Activated CD8-positive, alpha-beta memory T cell treated with anti-CD3 and anti-CD28 coated beads, Interleukin-2, amount 10 ng/mL, durations not matched to agents 7 days and 5 days (primary cell): ENCODE measurements at regions not wholly inside any gene's neighbourhood (a gene's known extent, or its start where the extent isn't known, plus 50 kb on each side); places are given as distances from the start of the nearest gene placed in this dataset.
"Not testable (repeated sequence)": the region's sequence is repeated elsewhere in the genome, so short reads cannot be mapped to it uniquely, and the experiment has no call there.

Experiments used
- ATAC-seq: fragments of 150-1000 bp; cut with Tn5 transposase; one replicate; pipeline ENCODE4 v1.10.0; 2021; ENCODE audit warnings: moderate library complexity
- CTCF ChIA-PET: fragments of 350-600 bp; sonication (Branson Sonifier 250); formaldehyde crosslinking; loops from one replicate; lab custom pipeline; 2021; ENCODE audit warnings: antibody characterized with exemption; lab: Charles Lee
- DNase-seq: peaks from one replicate; pipeline ENCODE4 v3.0.0-alpha.2; 2020
- H3K27ac Mint-ChIP-seq: one replicate; pipeline ENCODE4 v1.8.0; 2021; ENCODE audit warnings: mild to moderate bottlenecking, mixed read lengths
- H3K27me3 Mint-ChIP-seq: one replicate; pipeline ENCODE4 v1.8.0; 2021; ENCODE audit warnings: mixed read lengths
- H3K36me3 Mint-ChIP-seq: one replicate; pipeline ENCODE4 v1.8.0; 2021; ENCODE audit warnings: mild to moderate bottlenecking, mixed read lengths
- H3K4me1 Mint-ChIP-seq: one replicate; pipeline ENCODE4 v1.8.0; 2021; ENCODE audit warnings: mixed read lengths
- H3K4me3 Mint-ChIP-seq: one replicate; pipeline ENCODE4 v1.8.0; 2021; ENCODE audit warnings: mild to moderate bottlenecking, moderate library complexity, mixed read lengths
- H3K9me3 Mint-ChIP-seq: one replicate; pipeline ENCODE4 v1.8.0; 2022; ENCODE audit warnings: low read depth, mixed read lengths

DNA sequence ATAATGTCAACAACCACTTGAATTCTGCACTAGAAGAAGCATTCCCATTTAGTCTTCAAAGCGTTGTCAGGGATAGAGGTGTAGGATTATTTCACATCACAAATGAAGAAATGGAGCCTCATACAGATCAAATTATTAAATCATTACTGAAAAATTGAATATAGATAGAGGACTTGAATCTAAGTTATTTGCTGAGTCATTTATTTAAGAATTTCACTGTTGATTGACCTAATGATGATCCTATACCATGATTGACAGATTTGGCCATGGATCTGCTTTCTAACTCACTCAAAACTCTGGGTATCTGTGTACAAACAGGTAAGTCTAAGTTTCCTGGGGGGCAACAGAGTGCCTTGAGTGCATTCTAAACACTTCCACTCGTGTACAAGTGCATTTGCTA lies 215.9 kb downstream of the BTBD3 start:
- ATAC-seq: no peak
- CTCF ChIA-PET: no interaction called here
- no peaks in the 10 kb centered on the region for H3K27me3 Mint-ChIP-seq

DNA sequence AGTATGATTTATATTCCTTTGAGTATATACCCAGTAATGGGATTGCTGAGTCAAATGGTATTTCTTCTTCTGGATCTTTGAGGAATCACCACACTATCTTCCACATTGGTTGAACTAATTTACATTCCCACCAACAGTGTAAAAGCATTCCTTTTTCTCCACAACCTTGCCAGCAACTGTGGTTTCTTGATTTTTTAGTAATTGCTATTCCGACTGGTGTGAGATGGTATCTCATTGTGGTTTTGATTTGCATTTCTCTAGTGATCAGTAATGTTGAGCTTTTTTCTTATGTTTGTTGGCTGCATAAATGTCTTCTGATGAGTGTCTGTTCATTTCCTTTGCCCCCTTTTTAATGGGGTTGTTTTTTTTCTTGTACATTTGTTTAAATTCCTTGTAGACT lies 228.3 kb downstream of the BTBD3 start:
- CTCF ChIA-PET, H3K27ac Mint-ChIP-seq, H3K4me3 Mint-ChIP-seq, H3K4me1 Mint-ChIP-seq, H3K27me3 Mint-ChIP-seq, DNase-seq, ATAC-seq, H3K36me3 Mint-ChIP-seq: not testable (repeated sequence)
- H3K9me3 Mint-ChIP-seq: peaks cover 18% of the 10 kb centered on the region

More for the DNA sequence above, 215.9 kb downstream of the BTBD3 start:
- H3K9me3 Mint-ChIP-seq: peaks cover 6% of the 10 kb centered on the region
- no peak overlapping the region for H3K4me3 Mint-ChIP-seq
- H3K36me3 Mint-ChIP-seq: no peaks in the 10 kb centered on the region
- DNase-seq: no peak
- no peak overlapping the region for H3K27ac Mint-ChIP-seq
- no peaks in the 10 kb centered on the region for H3K4me1 Mint-ChIP-seq

DNA sequence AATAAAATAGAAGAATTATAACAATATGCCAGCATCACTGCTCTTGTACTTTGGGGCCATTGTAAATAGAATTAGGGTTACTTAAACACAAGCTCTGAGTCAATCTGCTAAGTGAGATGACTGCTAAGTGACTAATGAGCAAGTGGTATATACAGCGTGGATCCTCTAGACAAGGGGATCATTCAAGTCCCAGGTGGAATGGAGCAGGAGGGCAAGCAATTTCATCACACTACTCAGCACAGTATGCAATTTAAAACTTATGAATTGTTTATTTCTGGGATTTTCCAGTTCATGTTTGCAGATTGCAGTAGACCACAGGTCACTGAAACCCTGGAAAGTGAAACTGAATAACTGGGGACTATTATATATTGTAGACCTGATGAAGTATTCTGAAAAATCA lies 235.3 kb downstream of the BTBD3 start:
- peaks cover 10% of the 10 kb centered on the region for H3K9me3 Mint-ChIP-seq
- ATAC-seq: no peak
- no peaks in the 10 kb centered on the region for H3K4me1 Mint-ChIP-seq

DNA sequence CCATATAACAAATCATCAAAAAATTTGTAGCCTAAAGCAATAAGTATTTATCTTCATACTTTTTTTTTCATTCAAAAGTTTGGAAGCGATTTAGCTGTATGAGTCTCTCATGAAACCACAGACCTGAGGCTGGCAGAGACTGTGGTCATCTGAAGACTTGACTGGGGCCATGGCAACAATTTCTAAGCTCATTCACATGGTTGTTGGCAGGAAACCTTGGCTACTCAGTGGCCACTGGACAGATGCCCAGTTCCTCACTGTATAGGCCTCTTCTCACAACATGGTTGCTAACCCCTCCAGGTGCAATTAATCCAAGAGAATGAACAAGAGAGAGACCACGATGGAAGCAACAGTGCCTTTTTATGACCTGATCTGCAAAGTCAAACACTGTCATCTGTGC lies 235.9 kb downstream of the BTBD3 start:
- H3K36me3 Mint-ChIP-seq: no peaks in the 10 kb centered on the region
- ATAC-seq (no peak), DNase-seq (no peak)
- no peak overlapping the region for H3K27ac Mint-ChIP-seq
- H3K9me3 Mint-ChIP-seq: peaks cover 6% of the 10 kb centered on the region
- no peaks in the 10 kb centered on the region for H3K4me1 Mint-ChIP-seq
- H3K4me3 Mint-ChIP-seq: no peak overlapping the region
- H3K27me3 Mint-ChIP-seq: no peaks in the 10 kb centered on the region
- CTCF ChIA-PET: no interaction called here

More for the DNA sequence above, 235.3 kb downstream of the BTBD3 start:
- Mint-ChIP-seq H3K36me3 (no peaks in the 10 kb centered on the region), H3K27ac (no peak overlapping the region), H3K27me3 (no peaks in the 10 kb centered on the region), H3K4me3 (no peak overlapping the region)
- no peak for DNase-seq
- CTCF ChIA-PET: no interaction called here

DNA sequence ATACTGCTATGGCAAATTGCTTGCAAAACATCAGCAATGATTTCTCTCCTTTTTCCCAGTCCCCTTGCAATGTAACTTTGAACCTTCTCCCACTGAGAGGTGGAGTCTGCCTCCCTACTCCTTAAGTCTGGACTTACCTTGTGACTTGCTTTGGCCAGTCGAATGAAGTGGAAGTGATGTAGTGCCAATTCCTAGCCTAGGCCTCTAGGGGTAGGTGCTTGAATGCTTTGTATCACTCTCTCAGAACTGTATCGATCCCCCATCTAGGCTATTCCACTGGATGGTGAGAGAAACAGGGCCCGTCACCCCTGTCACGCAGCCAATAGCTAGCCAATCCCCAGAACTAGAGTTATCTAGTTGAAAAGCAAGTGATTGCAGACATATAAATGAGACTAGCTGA lies 238.6 kb downstream of the BTBD3 start:
- CTCF ChIA-PET: no interaction called here
- Mint-ChIP-seq H3K36me3 (no peaks in the 10 kb centered on the region), H3K4me3 (no peak overlapping the region), H3K4me1 (no peaks in the 10 kb centered on the region), H3K9me3 (peaks cover 7% of the 10 kb centered on the region), H3K27me3 (no peaks in the 10 kb centered on the region), H3K27ac (no peak overlapping the region)
- DNase-seq (no peak), ATAC-seq (no peak)

DNA sequence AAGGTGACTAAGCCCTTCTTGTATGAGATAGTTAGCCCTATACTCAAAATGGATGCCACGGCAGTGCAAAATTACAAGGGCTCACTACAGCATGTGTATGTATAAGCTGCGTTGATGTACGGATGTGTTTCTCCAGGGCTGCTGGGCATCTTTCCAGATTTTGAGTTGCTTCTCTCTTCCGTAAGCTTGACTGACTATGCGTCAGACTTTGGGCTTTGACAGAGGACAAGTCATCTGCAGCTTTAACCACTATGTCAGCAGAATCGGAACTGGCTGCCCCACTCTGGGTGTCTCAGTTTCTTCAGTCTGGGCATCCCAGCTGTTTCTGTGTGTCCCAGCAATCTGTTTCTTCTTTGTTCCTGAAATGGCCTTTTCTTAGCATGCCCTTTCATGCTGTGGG lies 241.6 kb downstream of the BTBD3 start:
- no peak for ATAC-seq
- Mint-ChIP-seq H3K9me3 (peaks cover 9% of the 10 kb centered on the region), H3K27me3 (no peaks in the 10 kb centered on the region), H3K4me3 (no peak overlapping the region), H3K36me3 (no peaks in the 10 kb centered on the region), H3K27ac (no peak overlapping the region), H3K4me1 (no peaks in the 10 kb centered on the region)
- DNase-seq: no peak
- CTCF ChIA-PET: no interaction called here

DNA sequence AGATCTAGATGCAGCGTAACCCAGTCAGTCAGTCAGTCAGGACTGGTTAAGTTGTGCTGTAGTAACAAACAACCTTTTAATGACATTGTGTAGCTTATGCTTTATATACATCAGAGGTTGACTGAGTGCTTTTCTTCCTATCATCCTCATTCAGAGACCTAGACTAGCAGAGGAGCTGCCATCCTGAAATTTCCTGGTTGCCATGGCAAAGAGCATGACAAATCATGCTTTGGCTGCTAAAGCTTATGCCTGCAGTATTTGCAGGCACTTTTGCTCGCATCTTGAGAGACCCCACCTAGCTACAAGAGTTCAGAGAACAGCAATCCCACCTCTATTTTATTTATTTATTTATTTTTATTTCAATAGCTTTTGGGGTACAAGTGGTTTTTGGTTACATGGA lies 244.0 kb downstream of the BTBD3 start:
- CTCF ChIA-PET: no interaction called here
- H3K9me3 Mint-ChIP-seq: peaks cover 8% of the 10 kb centered on the region

DNA sequence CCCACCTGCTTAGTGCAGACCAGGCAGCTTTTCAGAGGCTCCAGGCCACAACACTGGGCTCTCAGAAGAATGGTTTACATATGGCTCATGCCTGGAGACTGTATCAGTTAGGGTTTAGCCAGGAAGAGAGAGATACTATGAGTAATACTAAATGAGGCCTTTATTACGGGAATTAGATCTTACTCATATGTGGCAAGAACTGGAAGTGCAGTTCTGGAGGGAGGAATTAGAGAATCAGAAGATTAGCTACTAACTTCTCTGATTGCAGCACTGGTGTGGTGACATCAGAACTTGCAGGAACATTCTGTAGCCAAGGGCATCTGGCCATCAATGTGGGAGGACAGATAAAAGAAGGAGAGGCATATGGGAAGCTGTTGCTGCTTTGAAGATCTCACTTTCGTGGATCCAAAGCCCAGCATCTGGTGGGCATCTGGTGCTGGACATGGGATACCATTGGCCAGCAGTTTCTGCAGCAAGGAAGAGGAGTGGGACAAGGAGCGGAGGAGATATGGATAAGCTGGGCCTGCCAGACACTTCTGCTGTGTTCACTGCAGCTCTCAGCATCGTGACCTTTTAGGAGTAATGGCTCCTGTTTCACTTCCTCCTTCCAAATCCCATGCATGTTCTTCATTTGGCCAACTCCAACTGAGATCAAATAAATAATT lies 248.5 kb downstream of the BTBD3 start:
- no peak for DNase-seq
- CTCF ChIA-PET: no interaction called here
- H3K4me3 Mint-ChIP-seq: no peak overlapping the region
- H3K4me1 Mint-ChIP-seq: no peaks in the 10 kb centered on the region
- ATAC-seq: no peak
- no peaks in the 10 kb centered on the region for H3K36me3 Mint-ChIP-seq
- H3K27ac Mint-ChIP-seq: no peak overlapping the region
- peaks cover 10% of the 10 kb centered on the region for H3K9me3 Mint-ChIP-seq
- H3K27me3 Mint-ChIP-seq: no peaks in the 10 kb centered on the region

More for the DNA sequence above, 244.0 kb downstream of the BTBD3 start:
- ATAC-seq: no peak
- no peak for DNase-seq
- Mint-ChIP-seq H3K4me3 (no peak overlapping the region), H3K4me1 (no peaks in the 10 kb centered on the region), H3K27ac (no peak overlapping the region), H3K27me3 (no peaks in the 10 kb centered on the region), H3K36me3 (no peaks in the 10 kb centered on the region)

DNA sequence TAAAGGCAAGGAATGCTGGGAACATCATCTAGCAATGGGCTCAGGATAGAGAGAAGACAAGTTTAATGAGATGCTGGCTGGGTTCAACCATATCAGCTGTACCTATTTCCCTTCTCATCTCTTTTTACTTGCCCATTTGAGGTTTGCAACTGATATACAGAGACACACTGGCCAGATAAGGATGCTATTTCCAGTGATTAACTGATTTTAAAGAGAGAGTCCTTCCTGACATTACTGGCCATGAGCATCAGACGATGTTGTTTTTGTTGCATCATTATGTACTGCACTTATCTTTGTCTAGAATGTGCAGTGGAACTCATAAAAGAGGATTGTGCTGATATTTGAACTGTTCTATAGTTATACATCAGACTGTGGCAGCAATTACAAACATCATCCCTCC lies 252.7 kb downstream of the BTBD3 start:
- H3K4me3 Mint-ChIP-seq: no peak overlapping the region
- CTCF ChIA-PET: no interaction called here
- DNase-seq (no peak), ATAC-seq (no peak)
- no peaks in the 10 kb centered on the region for H3K36me3 Mint-ChIP-seq
- peaks cover 14% of the 10 kb centered on the region for H3K9me3 Mint-ChIP-seq
- no peaks in the 10 kb centered on the region for H3K27me3 Mint-ChIP-seq
- no peak overlapping the region for H3K27ac Mint-ChIP-seq
- H3K4me1 Mint-ChIP-seq: no peaks in the 10 kb centered on the region

DNA sequence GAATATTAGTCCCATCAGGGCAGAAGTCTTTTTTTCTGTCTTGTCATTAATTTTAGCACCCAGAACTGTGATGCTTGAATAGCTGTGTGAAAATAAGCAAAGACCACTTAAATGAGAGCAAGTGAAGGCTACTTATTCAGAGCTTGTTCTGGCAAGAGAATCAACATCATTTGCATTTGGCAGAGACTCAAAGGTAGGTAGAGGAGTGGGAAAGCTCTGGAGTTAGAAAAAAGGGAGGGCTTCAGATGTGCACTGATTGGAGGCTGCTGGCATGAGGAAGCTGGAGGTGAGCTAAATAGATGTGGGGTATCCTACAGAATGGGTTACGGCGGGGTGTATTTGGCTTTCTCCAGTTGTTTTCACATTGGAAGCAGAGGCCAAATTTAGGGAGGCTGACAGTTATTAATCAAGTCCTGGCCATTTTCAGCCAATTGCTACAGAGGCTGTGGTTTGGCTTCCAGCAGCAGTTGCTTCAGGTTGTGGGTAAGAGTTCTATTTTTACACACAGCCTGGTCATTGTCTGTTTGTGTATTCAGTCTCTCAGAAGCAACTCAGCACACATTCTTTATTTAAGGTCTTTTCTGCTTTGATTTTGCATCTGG lies 254.3 kb downstream of the BTBD3 start:
- DNase-seq (no peak), ATAC-seq (no peak)
- H3K27me3 Mint-ChIP-seq: no peaks in the 10 kb centered on the region
- no peak overlapping the region for H3K4me3 Mint-ChIP-seq
- CTCF ChIA-PET: no interaction called here
- H3K36me3 Mint-ChIP-seq: no peaks in the 10 kb centered on the region
- H3K27ac Mint-ChIP-seq: no peak overlapping the region
- no peaks in the 10 kb centered on the region for H3K4me1 Mint-ChIP-seq
- peaks cover 17% of the 10 kb centered on the region for H3K9me3 Mint-ChIP-seq

DNA sequence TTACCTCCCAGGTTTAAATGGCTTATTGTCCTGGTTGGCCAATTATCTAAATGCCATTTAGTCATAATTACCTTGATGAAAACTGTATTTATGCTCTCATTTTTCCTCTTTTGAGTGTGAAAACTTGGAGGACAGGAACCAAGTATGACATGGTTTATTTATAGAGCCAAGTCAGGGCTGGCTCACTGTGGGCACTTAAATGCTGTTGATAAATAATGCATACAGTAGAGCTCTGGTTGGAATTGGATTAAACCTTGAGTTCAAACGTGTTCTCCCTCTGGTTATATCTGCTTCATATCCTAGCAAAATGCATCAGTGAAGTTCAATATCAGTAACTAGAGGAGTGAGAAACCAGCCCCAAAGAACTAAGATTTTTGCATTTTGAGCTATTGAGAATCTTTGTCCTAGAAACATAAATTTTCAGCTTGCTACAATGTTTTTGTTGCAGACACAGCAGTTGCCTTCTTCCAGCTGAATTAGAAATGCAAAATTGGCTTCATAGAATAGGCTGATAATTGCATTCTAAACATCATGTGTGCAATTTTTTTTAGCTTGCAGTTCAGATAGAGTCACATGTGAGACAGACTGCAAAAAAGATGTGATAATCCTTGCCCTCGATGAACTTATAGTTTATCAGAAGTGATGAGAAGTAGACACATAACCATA lies 255.8 kb downstream of the BTBD3 start:
- H3K9me3 Mint-ChIP-seq: peaks cover 18% of the 10 kb centered on the region
- H3K4me3 Mint-ChIP-seq: no peak overlapping the region
- no peak for ATAC-seq

DNA sequence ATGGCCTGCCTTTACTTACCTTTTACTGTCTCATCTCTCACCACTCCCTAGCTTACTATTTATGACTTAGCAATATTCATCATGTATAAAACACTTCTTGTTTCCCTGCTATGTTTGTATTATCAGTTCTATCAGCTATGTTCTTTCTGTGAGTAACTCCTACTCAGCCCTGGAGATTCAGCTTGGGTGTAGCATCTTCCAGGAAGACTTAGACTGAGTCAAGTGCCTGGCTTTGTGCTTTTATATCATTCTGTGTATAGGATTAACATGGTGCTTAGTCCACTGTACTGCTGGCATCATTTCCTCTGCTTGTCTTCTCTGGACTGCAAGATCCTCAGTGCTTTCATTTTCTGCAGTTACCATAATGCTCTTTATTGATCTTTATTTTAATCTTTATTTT lies 257.8 kb downstream of the BTBD3 start:
- no peak for DNase-seq
- no peaks in the 10 kb centered on the region for H3K27me3 Mint-ChIP-seq
- H3K9me3 Mint-ChIP-seq: peaks cover 19% of the 10 kb centered on the region
- H3K36me3 Mint-ChIP-seq: no peaks in the 10 kb centered on the region
- ATAC-seq: no peak
- H3K4me1 Mint-ChIP-seq: no peaks in the 10 kb centered on the region
- H3K27ac Mint-ChIP-seq: no peak overlapping the region
- H3K4me3 Mint-ChIP-seq: no peak overlapping the region
- CTCF ChIA-PET: no interaction called here

More for the DNA sequence above, 255.8 kb downstream of the BTBD3 start:
- Mint-ChIP-seq H3K27ac (no peak overlapping the region), H3K36me3 (no peaks in the 10 kb centered on the region), H3K27me3 (no peaks in the 10 kb centered on the region), H3K4me1 (no peaks in the 10 kb centered on the region)
- DNase-seq: no peak
- CTCF ChIA-PET: no interaction called here

DNA sequence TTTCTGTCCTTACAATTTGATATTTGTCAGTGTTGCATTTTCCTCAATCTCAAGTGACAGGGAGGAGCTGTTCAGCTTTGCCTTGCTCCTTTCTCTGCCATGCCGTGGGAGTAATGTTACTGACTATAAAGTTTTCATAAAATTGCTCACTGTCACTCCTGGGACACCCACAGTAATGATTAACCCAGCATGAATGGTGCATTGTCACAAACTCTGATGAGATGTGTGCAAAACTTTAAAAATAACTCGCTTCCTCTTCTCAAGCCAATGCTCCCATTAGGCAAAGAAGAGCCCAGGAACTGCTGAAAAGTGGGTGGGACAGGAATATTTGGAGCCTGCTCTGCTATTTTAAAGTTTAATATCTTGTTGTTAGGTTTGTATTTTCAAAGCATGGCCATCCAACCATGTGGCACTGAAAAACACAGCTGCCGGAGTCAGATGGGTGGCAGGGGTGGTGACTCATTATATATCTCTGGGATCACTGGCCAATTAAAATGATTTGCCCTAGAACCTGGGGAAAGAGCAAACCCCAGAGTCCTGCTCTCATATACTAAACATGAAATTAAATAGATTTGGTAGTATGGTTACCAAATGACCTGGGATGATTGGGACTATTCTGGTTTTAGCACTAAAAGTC lies 260.1 kb downstream of the BTBD3 start:
- Mint-ChIP-seq H3K36me3 (no peaks in the 10 kb centered on the region), H3K4me3 (no peak overlapping the region), H3K4me1 (no peaks in the 10 kb centered on the region), H3K27ac (no peak overlapping the region), H3K27me3 (no peaks in the 10 kb centered on the region), H3K9me3 (peaks cover 18% of the 10 kb centered on the region)
- ATAC-seq (no peak), DNase-seq (no peak)
- CTCF ChIA-PET: no interaction called here

DNA sequence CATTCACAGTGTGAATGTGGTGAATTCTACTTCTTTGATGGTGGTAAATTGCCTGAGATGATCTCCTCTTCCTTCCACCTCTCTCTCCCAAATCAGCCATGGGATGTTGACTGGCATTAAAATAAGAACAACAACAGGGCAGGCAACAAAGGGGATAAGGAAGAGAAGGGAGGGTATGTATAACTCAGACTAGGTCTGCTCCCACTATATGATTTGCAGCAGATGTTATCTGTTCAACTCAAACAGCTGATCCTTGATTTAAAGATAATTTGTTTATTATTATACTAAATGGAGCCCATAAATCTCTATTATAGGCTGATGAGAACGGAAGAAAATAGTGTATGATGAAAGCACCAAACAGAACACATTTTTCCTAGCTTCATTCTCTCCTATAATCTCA lies 262.0 kb downstream of the BTBD3 start:
- no peaks in the 10 kb centered on the region for H3K36me3 Mint-ChIP-seq
- no peaks in the 10 kb centered on the region for H3K27me3 Mint-ChIP-seq
- no peak for DNase-seq
- CTCF ChIA-PET: no interaction called here
- H3K9me3 Mint-ChIP-seq: peaks cover 16% of the 10 kb centered on the region
- no peak for ATAC-seq
- H3K4me3 Mint-ChIP-seq: no peak overlapping the region
- H3K4me1 Mint-ChIP-seq: no peaks in the 10 kb centered on the region
- no peak overlapping the region for H3K27ac Mint-ChIP-seq
